ENCODE measurements at regions not wholly inside any gene's neighbourhood (a gene's known extent, or its start where the extent isn't known, plus 50 kb on each side); places are given as distances from the start of the nearest gene placed in this dataset.

GRCh38 chr6:169883316-169883715 lies 131.9 kb downstream of the ERMARD start:
- no peak for TF ChIP-seq CTCF (IDR thresholded peaks at IDR 0.05; ENCODE audit: borderline replicate concordance, control extremely low read depth, extremely low read depth, insufficient read depth, missing control alignments)
- in situ Hi-C loops (cut with MboI; ENCODE audit: low sequenced_read_pairs, unreplicated experiment), result no loop called here
- DNase-seq (ENCODE audit: low spot score), result no peak

GRCh38 chr6:169881976-169882375 lies 130.6 kb downstream of the ERMARD start:
- no peak for TF ChIP-seq CTCF (IDR thresholded peaks at IDR 0.05; ENCODE audit: borderline replicate concordance, control extremely low read depth, extremely low read depth, insufficient read depth, missing control alignments)
- no peak for DNase-seq (ENCODE audit: low spot score)
- in situ Hi-C loops (cut with MboI; ENCODE audit: low sequenced_read_pairs, unreplicated experiment), result no loop called here

GRCh38 chr6:169881398-169881797 lies 130.0 kb downstream of the ERMARD start:
- TF ChIP-seq CTCF (IDR thresholded peaks at IDR 0.05; ENCODE audit: borderline replicate concordance, control extremely low read depth, extremely low read depth, insufficient read depth, missing control alignments), result no peak
- in situ Hi-C loops (cut with MboI; ENCODE audit: low sequenced_read_pairs, unreplicated experiment), result no loop called here
- no peak for DNase-seq (ENCODE audit: low spot score)

- in situ Hi-C loops (cut with MboI; ENCODE audit: low sequenced_read_pairs, unreplicated experiment), result no loop called here
- TF ChIP-seq CTCF (IDR thresholded peaks at IDR 0.05; ENCODE audit: borderline replicate concordance, control extremely low read depth, extremely low read depth, insufficient read depth, missing control alignments), result no peak
- no peak for DNase-seq (ENCODE audit: low spot score)
These were observed 129.1 kb downstream of the ERMARD start for GRCh38 chr6:169880516-169880915.

- in situ Hi-C loops (cut with MboI; ENCODE audit: low sequenced_read_pairs, unreplicated experiment), result no loop called here
- DNase-seq (ENCODE audit: low spot score), result no peak
- TF ChIP-seq CTCF (IDR thresholded peaks at IDR 0.05; ENCODE audit: borderline replicate concordance, control extremely low read depth, extremely low read depth, insufficient read depth, missing control alignments), result no peak
These were observed 117.9 kb downstream of the ERMARD start for GRCh38 chr6:169869301-169869700.

GRCh38 chr6:169868458-169868857 lies 117.0 kb downstream of the ERMARD start:
- in situ Hi-C loops (cut with MboI; ENCODE audit: low sequenced_read_pairs, unreplicated experiment), result no loop called here
- peak; percentile 68 for DNase-seq (ENCODE audit: low spot score)

More at GRCh38 chr6:169868458-169868857, 117.0 kb downstream of the ERMARD start:
- no peak for TF ChIP-seq CTCF (IDR thresholded peaks at IDR 0.05; ENCODE audit: borderline replicate concordance, control extremely low read depth, extremely low read depth, insufficient read depth, missing control alignments)
